ENCODE measurements at regions not wholly inside any gene's neighbourhood (a gene's known extent, or its start where the extent isn't known, plus 50 kb on each side); places are given as distances from the start of the nearest gene placed in this dataset.

DNA sequence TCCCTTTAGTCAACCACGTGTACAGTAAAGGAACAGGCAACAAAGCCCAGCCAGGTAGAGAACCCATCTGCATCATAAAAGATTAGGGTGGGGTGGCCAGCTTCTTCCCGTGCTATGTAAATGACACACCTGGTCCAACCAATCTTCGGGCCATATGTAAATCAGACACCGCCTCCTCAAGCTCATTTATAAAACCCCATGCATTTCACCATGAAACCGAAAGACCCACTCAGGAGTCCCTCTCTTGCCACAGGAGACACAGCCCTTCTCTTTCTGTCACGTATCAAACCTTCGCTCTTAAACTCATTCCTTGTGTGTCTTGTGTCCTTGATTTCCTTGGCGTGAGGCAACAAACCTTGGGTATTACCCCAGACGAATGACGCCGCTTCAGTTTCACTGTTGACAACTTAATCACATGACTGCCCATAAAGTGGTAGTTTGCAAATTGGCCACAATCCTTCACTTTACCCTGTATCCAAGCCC lies 59.8 kb upstream of the TBPL2 start:
- TF ChIP-seq, protein P1, sequence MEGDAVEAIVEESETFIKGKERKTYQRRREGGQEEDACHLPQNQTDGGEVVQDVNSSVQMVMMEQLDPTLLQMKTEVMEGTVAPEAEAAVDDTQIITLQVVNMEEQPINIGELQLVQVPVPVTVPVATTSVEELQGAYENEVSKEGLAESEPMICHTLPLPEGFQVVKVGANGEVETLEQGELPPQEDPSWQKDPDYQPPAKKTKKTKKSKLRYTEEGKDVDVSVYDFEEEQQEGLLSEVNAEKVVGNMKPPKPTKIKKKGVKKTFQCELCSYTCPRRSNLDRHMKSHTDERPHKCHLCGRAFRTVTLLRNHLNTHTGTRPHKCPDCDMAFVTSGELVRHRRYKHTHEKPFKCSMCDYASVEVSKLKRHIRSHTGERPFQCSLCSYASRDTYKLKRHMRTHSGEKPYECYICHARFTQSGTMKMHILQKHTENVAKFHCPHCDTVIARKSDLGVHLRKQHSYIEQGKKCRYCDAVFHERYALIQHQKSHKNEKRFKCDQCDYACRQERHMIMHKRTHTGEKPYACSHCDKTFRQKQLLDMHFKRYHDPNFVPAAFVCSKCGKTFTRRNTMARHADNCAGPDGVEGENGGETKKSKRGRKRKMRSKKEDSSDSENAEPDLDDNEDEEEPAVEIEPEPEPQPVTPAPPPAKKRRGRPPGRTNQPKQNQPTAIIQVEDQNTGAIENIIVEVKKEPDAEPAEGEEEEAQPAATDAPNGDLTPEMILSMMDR (conservative IDR thresholded peaks at IDR 0.05; ENCODE audit: low read depth, low read length): no peak
- no peak for TF ChIP-seq EZH2 (IDR thresholded peaks at IDR 0.05; ENCODE audit: low read length, unreplicated experiment)

Data from PC-3 (cell line).